K562 (cell line): ENCODE measurements at regions not wholly inside any gene's neighbourhood (a gene's known extent, or its start where the extent isn't known, plus 50 kb on each side); places are given as distances from the start of the nearest gene placed in this dataset.

Experiments
- CXXC5 ChIP-seq: fragments of 250-450 bp; sonication (Bioruptor Pico); IDR thresholded peaks from 2 replicates; pipeline ENCODE4 v1.8.0; 2022; ENCODE audit warnings: inconsistent platforms, mild to moderate bottlenecking, moderate library complexity
- EZH2 ChIP-seq: IDR thresholded peaks from 2 replicates; pipeline ENCODE4 v1.6.1; 2012; ENCODE audit warnings: low read depth, mild to moderate bottlenecking, inconsistent platforms, low read length, borderline replicate concordance
- KLF16 ChIP-seq: IDR thresholded peaks from 2 replicates; pipeline ENCODE4 v1.6.1; 2016; ENCODE audit warnings: antibody characterized with exemption
- SP1 ChIP-seq: sonication (generic); formaldehyde crosslinking; IDR thresholded peaks from 2 replicates; pipeline ENCODE4 v1.8.1; 2022; ENCODE audit warnings: mild to moderate bottlenecking, missing genetic modification reagents
- TRIM28 ChIP-seq: fragments of 450-650 bp; IDR thresholded peaks from 2 replicates; pipeline ENCODE4 v1.6.1; 2017
- ZNF184 ChIP-seq: sonication (generic); formaldehyde crosslinking; IDR thresholded peaks from 2 replicates; pipeline ENCODE4 v1.5.0; 2020; ENCODE audit warnings: missing genetic modification reagents
- ZNF354B ChIP-seq: fragments of 250-450 bp; sonication (Bioruptor Pico); IDR thresholded peaks from 2 replicates; pipeline ENCODE4 v1.4.0; 2020
- ZNF436 ChIP-seq: fragments of 250-450, 450-650 bp; sonication (Bioruptor Pico); formaldehyde crosslinking; IDR thresholded peaks from 2 replicates; pipeline ENCODE4 v1.7.0; 2020; ENCODE audit warnings: mild to moderate bottlenecking
- TF ChIP-seq, protein P1 (sequence below): fragments of 450-650 bp; IDR thresholded peaks from 2 replicates; pipeline ENCODE4 v1.6.1; 2016; ENCODE audit warnings: missing biosample characterization, missing genetic modification characterization
- TF ChIP-seq, protein P2 (sequence below): fragments of 250-450 bp; sonication (Bioruptor Pico); IDR thresholded peaks from 2 replicates; pipeline ENCODE4 v1.5.0; 2021; ENCODE audit warnings: mild to moderate bottlenecking, borderline replicate concordance

GRCh38 chr15:39391230-39391629, 189.6 kb upstream of the THBS1 start:
- no peak for TF ChIP-seq ZNF184
- TF ChIP-seq ZNF354B (CRISPR knock-in tag), result no peak
- TF ChIP-seq EZH2, result no peak
- no peak for TF ChIP-seq TRIM28
- TF ChIP-seq, protein P1, sequence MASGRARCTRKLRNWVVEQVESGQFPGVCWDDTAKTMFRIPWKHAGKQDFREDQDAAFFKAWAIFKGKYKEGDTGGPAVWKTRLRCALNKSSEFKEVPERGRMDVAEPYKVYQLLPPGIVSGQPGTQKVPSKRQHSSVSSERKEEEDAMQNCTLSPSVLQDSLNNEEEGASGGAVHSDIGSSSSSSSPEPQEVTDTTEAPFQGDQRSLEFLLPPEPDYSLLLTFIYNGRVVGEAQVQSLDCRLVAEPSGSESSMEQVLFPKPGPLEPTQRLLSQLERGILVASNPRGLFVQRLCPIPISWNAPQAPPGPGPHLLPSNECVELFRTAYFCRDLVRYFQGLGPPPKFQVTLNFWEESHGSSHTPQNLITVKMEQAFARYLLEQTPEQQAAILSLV, result no peak
- TF ChIP-seq ZNF436 (CRISPR knock-in tag), result no peak
- TF ChIP-seq, protein P2, sequence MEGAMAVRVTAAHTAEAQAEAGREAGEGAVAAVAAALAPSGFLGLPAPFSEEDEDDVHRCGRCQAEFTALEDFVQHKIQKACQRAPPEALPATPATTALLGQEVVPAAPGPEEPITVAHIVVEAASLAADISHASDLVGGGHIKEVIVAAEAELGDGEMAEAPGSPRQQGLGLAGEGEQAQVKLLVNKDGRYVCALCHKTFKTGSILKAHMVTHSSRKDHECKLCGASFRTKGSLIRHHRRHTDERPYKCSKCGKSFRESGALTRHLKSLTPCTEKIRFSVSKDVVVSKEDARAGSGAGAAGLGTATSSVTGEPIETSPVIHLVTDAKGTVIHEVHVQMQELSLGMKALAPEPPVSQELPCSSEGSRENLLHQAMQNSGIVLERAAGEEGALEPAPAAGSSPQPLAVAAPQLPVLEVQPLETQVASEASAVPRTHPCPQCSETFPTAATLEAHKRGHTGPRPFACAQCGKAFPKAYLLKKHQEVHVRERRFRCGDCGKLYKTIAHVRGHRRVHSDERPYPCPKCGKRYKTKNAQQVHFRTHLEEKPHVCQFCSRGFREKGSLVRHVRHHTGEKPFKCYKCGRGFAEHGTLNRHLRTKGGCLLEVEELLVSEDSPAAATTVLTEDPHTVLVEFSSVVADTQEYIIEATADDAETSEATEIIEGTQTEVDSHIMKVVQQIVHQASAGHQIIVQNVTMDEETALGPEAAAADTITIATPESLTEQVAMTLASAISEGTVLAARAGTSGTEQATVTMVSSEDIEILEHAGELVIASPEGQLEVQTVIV (CRISPR knock-in tag), result no peak
- TF ChIP-seq KLF16, result no peak
- TF ChIP-seq SP1 (CRISPR knock-in tag), result no peak
- no peak for TF ChIP-seq CXXC5
